ENCODE measurements at regions not wholly inside any gene's neighbourhood (a gene's known extent, or its start where the extent isn't known, plus 50 kb on each side); places are given as distances from the start of the nearest gene placed in this dataset.

DNA sequence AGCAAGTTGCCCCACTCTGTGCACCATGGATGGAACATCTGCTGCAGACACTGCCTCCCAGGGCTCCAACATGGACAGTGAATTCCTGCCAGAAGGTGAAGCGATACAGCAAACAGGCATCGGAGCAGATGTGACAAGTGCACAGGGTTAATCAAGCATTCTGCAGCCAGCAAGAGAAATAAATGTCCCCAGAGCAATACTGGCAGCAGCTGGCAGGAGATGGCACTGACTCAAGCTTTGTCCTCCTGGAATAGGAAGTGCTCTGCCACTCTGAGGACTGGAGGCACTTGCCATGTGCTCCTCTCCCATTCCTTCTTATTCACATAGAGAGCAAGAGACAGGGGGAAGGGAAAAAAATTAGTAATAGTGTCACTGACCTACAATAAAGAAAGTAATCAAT is 402.7 kb upstream of the DAB1 start:
- no peak for TF ChIP-seq ZFP3 (CRISPR knock-in tag; IDR thresholded peaks at IDR 0.05)
- TF ChIP-seq TCF4 (CRISPR knock-in tag; IDR thresholded peaks at IDR 0.05; ENCODE audit: borderline replicate concordance) = no peak
- TF ChIP-seq ARNTL (CRISPR knock-in tag; IDR thresholded peaks at IDR 0.05; ENCODE audit: borderline replicate concordance, low read depth) = no peak
- TF ChIP-seq ZFP30 (CRISPR knock-in tag; IDR thresholded peaks at IDR 0.05) = no peak
- TF ChIP-seq, protein P1, sequence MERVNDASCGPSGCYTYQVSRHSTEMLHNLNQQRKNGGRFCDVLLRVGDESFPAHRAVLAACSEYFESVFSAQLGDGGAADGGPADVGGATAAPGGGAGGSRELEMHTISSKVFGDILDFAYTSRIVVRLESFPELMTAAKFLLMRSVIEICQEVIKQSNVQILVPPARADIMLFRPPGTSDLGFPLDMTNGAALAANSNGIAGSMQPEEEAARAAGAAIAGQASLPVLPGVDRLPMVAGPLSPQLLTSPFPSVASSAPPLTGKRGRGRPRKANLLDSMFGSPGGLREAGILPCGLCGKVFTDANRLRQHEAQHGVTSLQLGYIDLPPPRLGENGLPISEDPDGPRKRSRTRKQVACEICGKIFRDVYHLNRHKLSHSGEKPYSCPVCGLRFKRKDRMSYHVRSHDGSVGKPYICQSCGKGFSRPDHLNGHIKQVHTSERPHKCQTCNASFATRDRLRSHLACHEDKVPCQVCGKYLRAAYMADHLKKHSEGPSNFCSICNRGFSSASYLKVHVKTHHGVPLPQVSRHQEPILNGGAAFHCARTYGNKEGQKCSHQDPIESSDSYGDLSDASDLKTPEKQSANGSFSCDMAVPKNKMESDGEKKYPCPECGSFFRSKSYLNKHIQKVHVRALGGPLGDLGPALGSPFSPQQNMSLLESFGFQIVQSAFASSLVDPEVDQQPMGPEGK (CRISPR knock-in tag; IDR thresholded peaks at IDR 0.05; ENCODE audit: borderline replicate concordance) = no peak
- TF ChIP-seq, protein P2, sequence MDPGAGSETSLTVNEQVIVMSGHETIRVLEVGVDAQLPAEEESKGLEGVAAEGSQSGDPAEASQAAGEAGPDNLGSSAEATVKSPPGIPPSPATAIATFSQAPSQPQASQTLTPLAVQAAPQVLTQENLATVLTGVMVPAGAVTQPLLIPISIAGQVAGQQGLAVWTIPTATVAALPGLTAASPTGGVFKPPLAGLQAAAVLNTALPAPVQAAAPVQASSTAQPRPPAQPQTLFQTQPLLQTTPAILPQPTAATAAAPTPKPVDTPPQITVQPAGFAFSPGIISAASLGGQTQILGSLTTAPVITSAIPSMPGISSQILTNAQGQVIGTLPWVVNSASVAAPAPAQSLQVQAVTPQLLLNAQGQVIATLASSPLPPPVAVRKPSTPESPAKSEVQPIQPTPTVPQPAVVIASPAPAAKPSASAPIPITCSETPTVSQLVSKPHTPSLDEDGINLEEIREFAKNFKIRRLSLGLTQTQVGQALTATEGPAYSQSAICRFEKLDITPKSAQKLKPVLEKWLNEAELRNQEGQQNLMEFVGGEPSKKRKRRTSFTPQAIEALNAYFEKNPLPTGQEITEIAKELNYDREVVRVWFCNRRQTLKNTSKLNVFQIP (CRISPR knock-in tag; IDR thresholded peaks at IDR 0.05; ENCODE audit: borderline replicate concordance, low read depth) = no peak
- TF ChIP-seq RARB (CRISPR knock-in tag; IDR thresholded peaks at IDR 0.05) = no peak
- TF ChIP-seq, protein P3, sequence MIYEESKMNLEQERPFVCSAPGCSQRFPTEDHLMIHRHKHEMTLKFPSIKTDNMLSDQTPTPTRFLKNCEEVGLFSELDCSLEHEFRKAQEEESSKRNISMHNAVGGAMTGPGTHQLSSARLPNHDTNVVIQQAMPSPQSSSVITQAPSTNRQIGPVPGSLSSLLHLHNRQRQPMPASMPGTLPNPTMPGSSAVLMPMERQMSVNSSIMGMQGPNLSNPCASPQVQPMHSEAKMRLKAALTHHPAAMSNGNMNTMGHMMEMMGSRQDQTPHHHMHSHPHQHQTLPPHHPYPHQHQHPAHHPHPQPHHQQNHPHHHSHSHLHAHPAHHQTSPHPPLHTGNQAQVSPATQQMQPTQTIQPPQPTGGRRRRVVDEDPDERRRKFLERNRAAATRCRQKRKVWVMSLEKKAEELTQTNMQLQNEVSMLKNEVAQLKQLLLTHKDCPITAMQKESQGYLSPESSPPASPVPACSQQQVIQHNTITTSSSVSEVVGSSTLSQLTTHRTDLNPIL (CRISPR knock-in tag; IDR thresholded peaks at IDR 0.05; ENCODE audit: low read depth) = no peak
- TF ChIP-seq CSDC2 (CRISPR knock-in tag; IDR thresholded peaks at IDR 0.05) = no peak
- TF ChIP-seq GLIS3 (CRISPR knock-in tag; IDR thresholded peaks at IDR 0.05) = no peak
- TF ChIP-seq TOX (CRISPR knock-in tag; IDR thresholded peaks at IDR 0.05; ENCODE audit: borderline replicate concordance) = no peak
